GM06990 (cell line): ENCODE measurements at regions not wholly inside any gene's neighbourhood (a gene's known extent, or its start where the extent isn't known, plus 50 kb on each side); places are given as distances from the start of the nearest gene placed in this dataset.
"Not testable (repeated sequence)": the region's sequence is repeated elsewhere in the genome, so short reads cannot be mapped to it uniquely, and the experiment has no call there.

Experiments
- DNase-seq: peaks from one replicate; pipeline ENCODE4 v3.0.0-alpha.2; 2011; ENCODE audit not compliant: insufficient read length; ENCODE audit errors: extremely low read depth
- H3K27me3 ChIP-seq: replicated peaks from 2 replicates; pipeline ENCODE4 v1.6.0; 2011; ENCODE audit warnings: low read length; ENCODE audit not compliant: control insufficient read depth, insufficient read depth
- H3K36me3 ChIP-seq: 2 replicates; pipeline ENCODE4 v1.5.1; 2011; ENCODE audit warnings: low read length; ENCODE audit not compliant: control insufficient read depth, insufficient read depth
- H3K4me3 ChIP-seq: replicated peaks from 2 replicates; pipeline ENCODE4 v1.5.1; 2011; ENCODE audit warnings: low read depth, mild to moderate bottlenecking, control low read depth, low read length
- CTCF ChIP-seq: IDR thresholded peaks from 2 replicates; pipeline ENCODE4 v1.5.1; 2011; ENCODE audit warnings: low read length, control low read depth, mild to moderate bottlenecking, inconsistent platforms; ENCODE audit not compliant: insufficient read depth, poor library complexity, severe bottlenecking

- H3K36me3 ChIP-seq, result no peaks in the 10 kb centered on the region
- no peak for TF ChIP-seq CTCF
- no peak overlapping the region for H3K4me3 ChIP-seq
- no peaks in the 10 kb centered on the region for H3K27me3 ChIP-seq
- DNase-seq, result no peak
Observed at GRCh38 chr4:11824566-11824965, 395.9 kb upstream of the HS3ST1 start.

GRCh38 chr4:11821772-11822430, 393.2 kb upstream of the HS3ST1 start:
- Histone ChIP-seq H3K4me3 (no peak overlapping the region), H3K27me3 (no peaks in the 10 kb centered on the region), H3K36me3 (no peaks in the 10 kb centered on the region)
- DNase-seq, result no peak
- TF ChIP-seq CTCF, result no peak

- no peak for DNase-seq
- no peak for TF ChIP-seq CTCF
- Histone ChIP-seq H3K4me3 (no peak overlapping the region), H3K27me3 (no peaks in the 10 kb centered on the region), H3K36me3 (no peaks in the 10 kb centered on the region)
Observed at GRCh38 chr4:11817088-11817487, 388.4 kb upstream of the HS3ST1 start.

GRCh38 chr4:11814758-11815157, 386.1 kb upstream of the HS3ST1 start:
- DNase-seq, result no peak
- H3K27me3 ChIP-seq, result no peaks in the 10 kb centered on the region
- H3K4me3 ChIP-seq, result no peak overlapping the region
- no peak for TF ChIP-seq CTCF
- no peaks in the 10 kb centered on the region for H3K36me3 ChIP-seq

- Histone ChIP-seq H3K36me3 (no peaks in the 10 kb centered on the region), H3K27me3 (no peaks in the 10 kb centered on the region), H3K4me3 (no peak overlapping the region)
- TF ChIP-seq CTCF, result no peak
- DNase-seq, result no peak
Observed at GRCh38 chr4:11813951-11814446, 385.3 kb upstream of the HS3ST1 start.

- not testable (repeated sequence) for H3K36me3 ChIP-seq, H3K27me3 ChIP-seq, H3K4me3 ChIP-seq, DNase-seq
Observed at GRCh38 chr4:11811521-11811920, 382.8 kb upstream of the HS3ST1 start.
